22Rv1 (cell line): ENCODE measurements at regions not wholly inside any gene's neighbourhood (a gene's known extent, or its start where the extent isn't known, plus 50 kb on each side); places are given as distances from the start of the nearest gene placed in this dataset.

Source experiments
- H3K27ac ChIP-seq: fragments of 450-650 bp; 2 replicates; pipeline ENCODE4 v1.5.1; 2017
- CTCF ChIP-seq: fragments of 450-650 bp; IDR thresholded peaks from 2 replicates; pipeline ENCODE4 v1.5.1; 2017; ENCODE audit warnings: mild to moderate bottlenecking
- ZFX ChIP-seq: fragments of 450-650 bp; IDR thresholded peaks from 2 replicates; pipeline ENCODE4 v1.6.1; 2017; ENCODE audit warnings: antibody characterized with exemption, borderline replicate concordance

GRCh38 chr3:159806412-159806811, 182.2 kb upstream of the IL12A start:
- TF ChIP-seq CTCF (no peak), ZFX (no peak)
- H3K27ac ChIP-seq: no peak overlapping the region

GRCh38 chr3:159807137-159808040, 181.2 kb upstream of the IL12A start:
- H3K27ac ChIP-seq: no peak overlapping the region
- TF ChIP-seq ZFX (no peak), CTCF (no peak)

- H3K27ac ChIP-seq: no peak overlapping the region
- no peak for TF ChIP-seq CTCF
- TF ChIP-seq ZFX: no peak
Measured at GRCh38 chr3:159813822-159814531, 174.7 kb upstream of the IL12A start.

- no peak for TF ChIP-seq ZFX
- TF ChIP-seq CTCF: no peak
- no peak overlapping the region for H3K27ac ChIP-seq
Measured at GRCh38 chr3:159816512-159816911, 172.1 kb upstream of the IL12A start.

GRCh38 chr3:159817126-159817525, 171.5 kb upstream of the IL12A start:
- TF ChIP-seq ZFX (no peak), CTCF (no peak)
- no peak overlapping the region for H3K27ac ChIP-seq

GRCh38 chr3:159817571-159817970, 171.1 kb upstream of the IL12A start:
- no peak for TF ChIP-seq ZFX
- TF ChIP-seq CTCF: no peak
- no peak overlapping the region for H3K27ac ChIP-seq

GRCh38 chr3:159818399-159818798, 170.2 kb upstream of the IL12A start:
- H3K27ac ChIP-seq: no peak overlapping the region
- TF ChIP-seq CTCF: no peak
- no peak for TF ChIP-seq ZFX
